DND-41 (cell line): ENCODE measurements at regions not wholly inside any gene's neighbourhood (a gene's known extent, or its start where the extent isn't known, plus 50 kb on each side); places are given as distances from the start of the nearest gene placed in this dataset.

ENCODE experiments used
- ATAC-seq: fragments of 200-7000 bp; cut with Tn5 transposase; 3 replicates; pipeline ENCODE4 v1.9.1; 2021; ENCODE audit warnings: low read depth; ENCODE audit not compliant: insufficient read depth
- DNase-seq: peaks from one replicate; pipeline ENCODE4 v3.0.0-alpha.2; 2020
- H2AFZ ChIP-seq: 2 replicates; pipeline ENCODE4 v1.6.0; 2012; ENCODE audit warnings: low read depth, low read length
- H3K27ac ChIP-seq: 2 replicates; pipeline ENCODE4 v1.5.1; 2012; ENCODE audit warnings: low read length, inconsistent platforms
- H3K27me3 ChIP-seq: fragments of 200-600 bp; sonication (generic); 2 replicates; pipeline ENCODE4 v1.6.0; 2012; ENCODE audit warnings: low read length, mild to moderate bottlenecking, inconsistent platforms; ENCODE audit not compliant: insufficient read depth, poor library complexity
- H3K36me3 ChIP-seq: 2 replicates; pipeline ENCODE4 v1.5.1; 2012; ENCODE audit warnings: low read length, inconsistent platforms; ENCODE audit not compliant: insufficient read depth
- H3K4me1 ChIP-seq: 2 replicates; pipeline ENCODE4 v1.5.1; 2012; ENCODE audit warnings: mild to moderate bottlenecking, low read length; ENCODE audit not compliant: insufficient read depth
- H3K4me2 ChIP-seq: 2 replicates; pipeline ENCODE4 v1.6.0; 2012; ENCODE audit warnings: mild to moderate bottlenecking, moderate library complexity, low read length, inconsistent platforms; ENCODE audit not compliant: insufficient read depth
- H3K4me3 ChIP-seq, 2 experiments: fragments of 200-600 bp in 1 of 2; shearing (Covaris generic) in 1 of 2; 2 replicates each; pipeline ENCODE4 v1.5.1; 2012 to 2016; ENCODE audit warnings: inconsistent platforms in 2 of 2, low read length in 2 of 2, mild to moderate bottlenecking in 2 of 2, low read depth in 1 of 2, moderate library complexity in 1 of 2
- H3K79me2 ChIP-seq: 2 replicates; pipeline ENCODE4 v1.6.0; 2012; ENCODE audit warnings: low read length, inconsistent platforms; ENCODE audit not compliant: insufficient read depth
- H3K9ac ChIP-seq: 2 replicates; pipeline ENCODE4 v1.6.0; 2012; ENCODE audit warnings: low read depth, mild to moderate bottlenecking, inconsistent platforms, low read length, moderate library complexity
- H3K9me3 ChIP-seq: 2 replicates; pipeline ENCODE4 v1.5.1; 2012; ENCODE audit warnings: low read length, moderate library complexity, mild to moderate bottlenecking, inconsistent platforms; ENCODE audit not compliant: insufficient read depth, severe bottlenecking
- H4K20me1 ChIP-seq: 2 replicates; pipeline ENCODE4 v1.6.0; 2012; ENCODE audit warnings: low read length; ENCODE audit not compliant: insufficient read depth
- CTCF ChIP-seq: IDR thresholded peaks from 2 replicates; pipeline ENCODE4 v1.5.1; 2012; ENCODE audit warnings: borderline replicate concordance, low read length, moderate library complexity, mild to moderate bottlenecking; ENCODE audit not compliant: poor library complexity, severe bottlenecking; ENCODE audit errors: extremely low read depth
- EZH2 ChIP-seq: IDR thresholded peaks from 3 replicates; pipeline ENCODE4 v1.6.1; 2012; ENCODE audit warnings: borderline replicate concordance, low read depth, mild to moderate bottlenecking, moderate library complexity, low read length, inconsistent platforms; ENCODE audit not compliant: severe bottlenecking

- H3K79me2 ChIP-seq, result no peaks in the 10 kb centered on the region
- H2AFZ ChIP-seq, result no peak overlapping the region
- no peak overlapping the region for H3K4me3 ChIP-seq
- no peaks in the 10 kb centered on the region for H3K4me1 ChIP-seq
- H3K36me3 ChIP-seq, result no peaks in the 10 kb centered on the region
- no peak overlapping the region for H3K4me2 ChIP-seq
- no peaks in the 10 kb centered on the region for H3K9me3 ChIP-seq
- no peaks in the 10 kb centered on the region for H4K20me1 ChIP-seq
- DNase-seq (no peak), ATAC-seq (no peak)
- H3K9ac ChIP-seq, result no peak overlapping the region
- H3K27ac ChIP-seq, result no peak overlapping the region
- TF ChIP-seq CTCF (no peak), EZH2 (no peak)
- H3K27me3 ChIP-seq, result no peaks in the 10 kb centered on the region
Observed at GRCh38 chr4:124943938-124944337, 231.4 kb upstream of the ANKRD50 start.

- Histone ChIP-seq H3K27ac (no peak overlapping the region), H3K4me1 (no peaks in the 10 kb centered on the region), H3K9me3 (no peaks in the 10 kb centered on the region), H3K36me3 (no peaks in the 10 kb centered on the region), H4K20me1 (no peaks in the 10 kb centered on the region), H3K4me3 (no peak overlapping the region), H2AFZ (no peak overlapping the region), H3K4me2 (no peak overlapping the region), H3K9ac (no peak overlapping the region), H3K27me3 (no peaks in the 10 kb centered on the region), H3K79me2 (no peaks in the 10 kb centered on the region)
- no peak for ATAC-seq
- no peak for TF ChIP-seq CTCF
- TF ChIP-seq EZH2, result no peak
- no peak for DNase-seq
Observed at GRCh38 chr4:124943145-124943889, 230.8 kb upstream of the ANKRD50 start.

GRCh38 chr4:124941267-124941666 lies 228.7 kb upstream of the ANKRD50 start:
- Histone ChIP-seq H3K4me2 (no peak overlapping the region), H3K4me3 (no peak overlapping the region), H3K4me1 (no peaks in the 10 kb centered on the region), H3K9ac (no peak overlapping the region), H2AFZ (no peak overlapping the region), H3K36me3 (no peaks in the 10 kb centered on the region), H4K20me1 (no peaks in the 10 kb centered on the region), H3K27ac (no peak overlapping the region), H3K79me2 (no peaks in the 10 kb centered on the region), H3K9me3 (no peaks in the 10 kb centered on the region), H3K27me3 (no peaks in the 10 kb centered on the region)
- ATAC-seq (no peak), DNase-seq (no peak)
- TF ChIP-seq CTCF (no peak), EZH2 (no peak)

GRCh38 chr4:124940387-124940786 lies 227.9 kb upstream of the ANKRD50 start:
- no peaks in the 10 kb centered on the region for H4K20me1 ChIP-seq
- H3K9me3 ChIP-seq, result no peaks in the 10 kb centered on the region
- no peak for ATAC-seq
- no peak overlapping the region for H3K9ac ChIP-seq
- H3K36me3 ChIP-seq, result no peaks in the 10 kb centered on the region
- H3K4me3 ChIP-seq, result no peak overlapping the region
- no peak for DNase-seq
- H3K4me2 ChIP-seq, result no peak overlapping the region
- H3K27ac ChIP-seq, result no peak overlapping the region
- TF ChIP-seq EZH2, result no peak
- no peak for TF ChIP-seq CTCF
- no peaks in the 10 kb centered on the region for H3K27me3 ChIP-seq
- no peak overlapping the region for H2AFZ ChIP-seq
- no peaks in the 10 kb centered on the region for H3K79me2 ChIP-seq
- no peaks in the 10 kb centered on the region for H3K4me1 ChIP-seq
